Coronary artery (tissue), 2 donors: ENCODE measurements at regions not wholly inside any gene's neighbourhood (a gene's known extent, or its start where the extent isn't known, plus 50 kb on each side); places are given as distances from the start of the nearest gene placed in this dataset.

Experiments used
- DNase-seq: peaks from one replicate; pipeline ENCODE4 v3.0.0-alpha.2; 2017; ENCODE audit warnings: low spot score
- H3K27ac ChIP-seq, 2 donors: fragments of 200-600 bp; sonication (generic); one replicate each; pipeline ENCODE4 v1.5.1; 2016 to 2019
- H3K4me3 ChIP-seq: fragments of 200-600 bp; sonication (generic); 2 replicates; pipeline ENCODE4 v1.5.1; 2016; ENCODE audit warnings: mild to moderate bottlenecking, moderate library complexity
- TF ChIP-seq, protein P1 (sequence below): fragments of 200-600 bp; sonication (generic); IDR thresholded peaks from one replicate; pipeline ENCODE4 v1.5.1; 2019; ENCODE audit warnings: antibody characterized with exemption

DNA sequence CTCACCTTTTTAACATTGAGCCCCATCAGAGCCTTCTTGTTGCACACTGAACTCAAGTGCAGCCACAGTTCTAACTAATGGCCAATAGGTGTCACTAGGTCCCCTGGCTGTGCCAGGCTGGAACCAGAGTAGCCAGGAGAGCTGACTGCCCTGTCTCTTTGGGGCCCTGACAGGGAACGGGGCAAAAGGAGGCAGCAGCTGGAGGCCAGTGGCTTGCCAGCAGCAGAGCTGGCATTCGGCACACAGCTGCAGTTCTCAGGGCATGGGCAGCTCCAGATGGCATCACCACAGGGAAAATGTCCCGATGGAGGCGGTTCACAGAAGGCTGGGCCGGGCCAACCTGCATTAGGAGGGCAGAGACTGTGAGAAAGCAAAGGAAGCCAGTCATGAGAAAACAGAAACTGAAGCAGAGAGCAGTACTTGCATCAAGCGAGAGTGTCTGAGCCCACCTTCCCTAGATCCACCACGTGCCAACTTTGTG is 188.6 kb downstream of the FCRL5 start:
- Histone ChIP-seq H3K4me3 (no peak overlapping the region), H3K27ac (no peak overlapping the region)
- no peak for DNase-seq
- TF ChIP-seq, protein P1, sequence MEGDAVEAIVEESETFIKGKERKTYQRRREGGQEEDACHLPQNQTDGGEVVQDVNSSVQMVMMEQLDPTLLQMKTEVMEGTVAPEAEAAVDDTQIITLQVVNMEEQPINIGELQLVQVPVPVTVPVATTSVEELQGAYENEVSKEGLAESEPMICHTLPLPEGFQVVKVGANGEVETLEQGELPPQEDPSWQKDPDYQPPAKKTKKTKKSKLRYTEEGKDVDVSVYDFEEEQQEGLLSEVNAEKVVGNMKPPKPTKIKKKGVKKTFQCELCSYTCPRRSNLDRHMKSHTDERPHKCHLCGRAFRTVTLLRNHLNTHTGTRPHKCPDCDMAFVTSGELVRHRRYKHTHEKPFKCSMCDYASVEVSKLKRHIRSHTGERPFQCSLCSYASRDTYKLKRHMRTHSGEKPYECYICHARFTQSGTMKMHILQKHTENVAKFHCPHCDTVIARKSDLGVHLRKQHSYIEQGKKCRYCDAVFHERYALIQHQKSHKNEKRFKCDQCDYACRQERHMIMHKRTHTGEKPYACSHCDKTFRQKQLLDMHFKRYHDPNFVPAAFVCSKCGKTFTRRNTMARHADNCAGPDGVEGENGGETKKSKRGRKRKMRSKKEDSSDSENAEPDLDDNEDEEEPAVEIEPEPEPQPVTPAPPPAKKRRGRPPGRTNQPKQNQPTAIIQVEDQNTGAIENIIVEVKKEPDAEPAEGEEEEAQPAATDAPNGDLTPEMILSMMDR = no peak

DNA sequence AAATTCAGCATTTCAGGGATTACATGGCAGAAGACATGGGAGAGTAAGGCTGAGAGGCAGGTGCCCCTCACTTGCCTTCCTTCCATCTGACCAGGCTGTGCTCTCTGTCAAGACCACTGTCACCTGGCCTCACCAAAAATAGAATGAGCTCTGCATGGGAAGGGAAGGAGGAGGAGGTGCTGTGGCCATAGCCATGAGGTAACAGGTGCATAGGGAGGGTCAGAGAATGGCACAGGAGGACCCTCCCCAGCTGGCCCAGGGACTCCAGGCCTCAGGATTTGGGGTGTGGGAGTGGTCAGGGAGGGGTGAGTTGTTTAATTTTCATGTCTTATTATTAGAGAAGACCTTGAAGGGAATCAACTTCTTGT is 192.3 kb downstream of the FCRL5 start:
- Histone ChIP-seq H3K27ac (no peak overlapping the region), H3K4me3 (no peak overlapping the region)
- DNase-seq = no peak
- TF ChIP-seq, protein P1 = no peak

DNA sequence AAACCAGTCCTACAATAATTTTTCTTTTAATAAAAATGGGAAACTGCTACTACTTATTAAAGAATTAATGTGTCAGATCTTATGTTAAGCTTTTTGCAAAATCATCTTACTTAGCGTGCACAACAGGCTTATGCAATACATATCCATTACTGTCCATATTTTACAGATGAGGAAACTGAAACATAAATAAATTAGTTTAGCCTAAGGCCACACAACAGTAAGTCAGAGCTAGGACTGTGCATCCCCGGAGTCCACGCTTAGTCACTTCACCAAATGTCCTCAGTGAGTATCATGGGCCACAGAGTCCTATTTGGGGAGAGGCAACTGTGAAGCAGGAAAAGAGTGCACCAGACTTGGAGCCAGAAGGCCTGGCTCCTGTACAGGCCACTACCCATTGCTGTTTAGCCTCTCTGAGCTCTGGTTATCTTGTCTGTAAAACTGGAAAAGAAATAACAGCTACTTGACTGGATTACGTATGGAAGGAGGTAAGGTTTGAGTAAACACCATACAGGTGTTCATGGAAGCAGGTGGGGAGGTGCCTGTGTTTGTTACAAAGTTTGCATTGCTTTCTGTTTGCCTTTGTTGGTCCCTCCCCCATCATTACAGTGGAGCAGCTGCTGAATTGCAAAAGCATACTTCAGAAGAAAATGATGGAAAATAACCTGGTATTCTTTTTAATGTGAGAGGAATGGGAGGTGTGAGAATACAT is 192.8 kb downstream of the FCRL5 start:
- H3K27ac ChIP-seq = no peak overlapping the region
- TF ChIP-seq, protein P1 = no peak
- no peak for DNase-seq
- H3K4me3 ChIP-seq = no peak overlapping the region

DNA sequence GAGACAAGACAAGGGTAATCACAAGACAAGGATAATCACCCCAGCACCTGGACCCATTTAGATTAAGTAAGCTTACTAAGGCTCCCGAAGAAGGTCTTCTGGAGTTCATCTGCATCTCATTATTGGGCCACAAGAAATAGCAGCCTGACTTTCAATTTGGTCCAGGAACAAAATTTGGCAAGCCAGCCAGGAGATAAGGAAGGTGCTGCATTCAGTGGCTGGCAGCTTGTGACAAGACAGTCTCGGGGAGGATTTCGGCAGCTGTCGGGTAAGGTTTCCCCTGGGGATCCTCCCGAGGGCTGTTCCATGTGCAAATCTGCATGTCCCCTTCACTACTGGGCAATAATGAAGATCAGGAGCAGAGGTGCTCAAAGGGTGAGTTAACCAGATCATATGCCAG is 195.2 kb downstream of the FCRL5 start:
- DNase-seq = no peak
- TF ChIP-seq, protein P1 = no peak
- H3K27ac ChIP-seq = no peak overlapping the region

DNA sequence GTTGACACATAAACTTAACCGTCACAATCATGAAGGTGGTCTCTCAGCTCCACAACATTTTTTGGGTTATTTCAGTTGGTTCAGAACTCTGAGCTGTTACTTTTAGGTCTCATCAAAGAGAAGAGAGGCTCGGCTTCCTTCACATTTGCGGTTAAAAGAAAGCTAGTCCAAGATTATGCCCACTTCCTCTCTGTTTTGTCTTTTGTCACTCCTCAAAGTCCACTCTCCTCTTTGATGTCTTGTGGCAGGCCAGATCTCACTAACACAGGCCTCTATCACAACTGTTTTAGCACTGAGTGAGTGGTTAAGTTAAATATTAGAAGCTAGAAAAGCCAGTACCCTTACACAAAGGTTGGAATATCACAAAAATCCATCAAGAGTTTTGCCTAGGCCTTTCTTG is 195.7 kb downstream of the FCRL5 start:
- TF ChIP-seq, protein P1 = no peak
- no peak overlapping the region for H3K27ac ChIP-seq

More for the DNA sequence above, 195.2 kb downstream of the FCRL5 start:
- no peak overlapping the region for H3K4me3 ChIP-seq

DNA sequence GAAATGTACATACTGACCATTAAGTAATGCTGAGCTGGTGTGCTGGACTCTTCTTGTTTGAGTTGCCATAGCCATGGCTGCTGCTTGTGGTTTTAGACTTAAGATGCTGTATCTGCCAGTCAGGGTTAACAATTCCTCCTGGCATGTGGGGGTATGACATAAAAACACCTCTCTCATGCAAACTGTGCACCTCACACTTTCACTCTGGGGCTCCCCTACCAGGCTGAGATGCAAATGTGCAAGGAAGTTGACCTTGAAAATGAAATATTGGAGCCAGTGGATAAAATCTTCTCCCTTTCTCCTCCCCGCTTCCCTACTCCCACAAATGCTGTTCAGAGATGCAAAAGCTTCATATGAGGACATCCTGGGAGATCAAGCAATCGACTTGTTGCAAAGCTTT is 198.8 kb downstream of the FCRL5 start:
- TF ChIP-seq, protein P1 = no peak
- DNase-seq = no peak
- Histone ChIP-seq H3K27ac (no peak overlapping the region), H3K4me3 (no peak overlapping the region)

More for the DNA sequence above, 195.7 kb downstream of the FCRL5 start:
- no peak overlapping the region for H3K4me3 ChIP-seq
- DNase-seq = no peak

DNA sequence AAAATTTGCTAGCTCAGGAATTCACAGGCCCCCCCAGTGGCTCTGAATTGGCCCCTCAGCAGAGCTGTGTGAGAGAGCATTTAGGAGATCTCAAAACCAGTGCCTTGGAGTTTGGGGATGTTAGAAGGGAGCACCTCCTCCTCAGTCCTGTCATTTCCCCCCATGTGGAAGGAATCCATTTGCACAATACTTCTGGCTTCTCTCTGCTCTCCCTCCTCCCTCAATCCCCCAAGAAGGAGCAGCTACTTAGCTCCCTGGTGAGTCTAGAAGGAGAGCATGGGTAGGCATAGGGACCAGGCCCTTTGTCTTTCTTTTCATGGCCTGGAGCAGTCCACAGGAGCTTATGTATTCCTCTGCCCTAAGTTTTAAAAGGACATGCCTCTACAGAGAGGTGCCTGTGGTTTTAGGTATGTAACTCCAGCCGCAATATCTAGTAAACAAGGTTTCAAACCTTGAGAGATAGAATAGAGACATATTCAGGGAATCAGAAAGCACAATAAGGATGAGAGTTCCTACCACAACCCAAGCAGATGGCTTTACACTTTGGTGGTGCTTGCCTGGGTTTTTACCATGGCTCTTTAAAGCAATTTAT is 199.4 kb downstream of the FCRL5 start:
- no peak for DNase-seq
- TF ChIP-seq, protein P1 = no peak
- Histone ChIP-seq H3K4me3 (no peak overlapping the region), H3K27ac (no peak overlapping the region)
